ENCODE measurements at regions not wholly inside any gene's neighbourhood (a gene's known extent, or its start where the extent isn't known, plus 50 kb on each side); places are given as distances from the start of the nearest gene placed in this dataset.

- TF ChIP-seq CTCF (IDR thresholded peaks at IDR 0.05) (no peak), POLR2A (IDR thresholded peaks at IDR 0.05) (no peak)
These were observed 770.3 kb downstream of the PDCD6IP start for GRCh38 chr3:34568766-34569165.

All from tibial nerve (tissue), 3 donors.